ENCODE measurements at regions not wholly inside any gene's neighbourhood (a gene's known extent, or its start where the extent isn't known, plus 50 kb on each side); places are given as distances from the start of the nearest gene placed in this dataset.

DNA sequence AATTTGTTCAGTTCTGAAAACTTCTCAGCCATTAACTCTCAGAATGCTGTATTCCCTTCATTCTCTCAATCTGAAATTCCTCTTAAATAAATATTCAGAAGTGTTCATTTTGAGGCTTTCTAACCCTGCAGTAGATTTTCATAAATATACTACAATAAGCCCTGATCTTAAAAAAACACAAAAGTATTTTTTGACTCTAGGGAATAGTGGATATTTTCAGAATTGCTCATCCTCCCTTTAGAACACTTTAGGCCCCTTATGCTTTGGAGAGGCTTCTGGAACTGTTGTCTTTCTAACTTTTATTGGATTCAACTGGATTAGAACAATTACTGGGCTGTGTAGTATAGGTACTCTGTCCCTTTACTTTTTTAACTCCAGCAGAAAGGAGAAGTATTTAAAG, 1662.6 kb upstream of the MIR17HG start:
- H3K27ac ChIP-seq (ENCODE audit: low read length) = no peak overlapping the region
- DNase-seq (no peak), ATAC-seq (no peak)
- H3K4me3 ChIP-seq (ENCODE audit: low read length) = no peak overlapping the region
- Mint-ChIP-seq H3K27ac (no peak overlapping the region), H3K4me3 (no peak overlapping the region), H3K27me3 (ENCODE audit: low read depth in 2 of 2) (no peaks in the 10 kb centered on the region), H3K4me1 (no peaks in the 10 kb centered on the region), H3K36me3 (no peaks in the 10 kb centered on the region), H3K9me3 (peaks cover 10 to 12% of the 10 kb centered on the region in 2 donors)
- no peaks in the 10 kb centered on the region for H3K36me3 ChIP-seq (ENCODE audit: control insufficient read depth, insufficient read depth, low read length)
- no peaks in the 10 kb centered on the region for H3K4me1 ChIP-seq (ENCODE audit: control insufficient read depth, insufficient read depth, low read length)
- peaks cover 8% of the 10 kb centered on the region for H3K9me3 ChIP-seq (ENCODE audit: control insufficient read depth, insufficient read depth, low read length)
- TF ChIP-seq CTCF (IDR thresholded peaks at IDR 0.05) = no peak
- no peaks in the 10 kb centered on the region for H3K27me3 ChIP-seq (ENCODE audit: control insufficient read depth, insufficient read depth, low read length)
- intact Hi-C loops (cut with micrococcal nuclease) = no loop called here

DNA sequence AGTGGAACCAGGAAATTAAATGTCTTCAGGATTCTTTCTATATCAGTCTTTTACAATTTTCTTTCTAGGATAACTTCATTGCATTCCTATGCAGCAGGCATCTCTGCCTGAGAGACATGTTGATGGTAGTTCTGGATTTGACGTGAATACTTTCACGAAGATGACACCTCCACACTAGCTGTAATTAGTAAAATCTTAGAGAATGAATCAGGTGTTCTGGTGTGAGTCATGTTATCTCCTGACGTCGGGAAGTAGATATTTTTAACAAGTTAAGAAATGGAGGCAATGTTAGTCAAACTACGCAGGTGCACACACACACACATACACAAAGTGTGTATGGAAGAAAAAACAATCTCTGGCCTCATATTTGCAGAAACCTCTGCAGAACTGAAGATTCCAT, 1661.3 kb upstream of the MIR17HG start:
- Mint-ChIP-seq H3K27ac (no peak overlapping the region), H3K27me3 (ENCODE audit: low read depth in 2 of 2) (no peaks in the 10 kb centered on the region), H3K4me3 (no peak overlapping the region), H3K9me3 (peaks cover 12 to 14% of the 10 kb centered on the region in 2 donors), H3K4me1 (no peaks in the 10 kb centered on the region), H3K36me3 (no peaks in the 10 kb centered on the region)
- no peaks in the 10 kb centered on the region for H3K4me1 ChIP-seq (ENCODE audit: control insufficient read depth, insufficient read depth, low read length)
- TF ChIP-seq CTCF (IDR thresholded peaks at IDR 0.05) = no peak
- no peak overlapping the region for H3K27ac ChIP-seq (ENCODE audit: low read length)
- intact Hi-C loops (cut with micrococcal nuclease) = no loop called here
- no peak overlapping the region for H3K4me3 ChIP-seq (ENCODE audit: low read length)
- no peak for DNase-seq
- WGBS (ENCODE audit: insufficient coverage) = no CpG with 5 or more reads among the region's 5 CpGs
- no peaks in the 10 kb centered on the region for H3K27me3 ChIP-seq (ENCODE audit: control insufficient read depth, insufficient read depth, low read length)
- no peaks in the 10 kb centered on the region for H3K36me3 ChIP-seq (ENCODE audit: control insufficient read depth, insufficient read depth, low read length)
- no peak for ATAC-seq
- H3K9me3 ChIP-seq (ENCODE audit: control insufficient read depth, insufficient read depth, low read length) = peaks cover 8% of the 10 kb centered on the region

DNA sequence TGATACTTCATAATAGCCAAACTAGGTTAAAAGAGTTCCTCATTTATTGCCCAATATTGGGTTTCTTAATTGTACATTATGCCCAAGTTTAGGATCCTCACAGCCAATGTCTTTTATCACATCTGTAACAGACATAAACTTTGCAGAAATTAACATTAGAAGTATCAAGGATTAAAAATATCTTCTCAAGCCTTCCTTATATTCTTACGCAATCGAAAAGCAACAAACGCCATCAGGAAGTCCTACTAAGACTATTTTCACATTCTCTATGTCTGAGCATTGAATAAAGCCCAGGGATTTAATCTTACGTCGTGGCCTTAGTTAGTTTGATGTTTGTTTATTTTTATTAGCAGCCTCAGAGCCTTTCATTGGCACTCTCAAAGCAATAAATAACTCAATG, 1660.4 kb upstream of the MIR17HG start:
- Mint-ChIP-seq H3K4me1 (no peaks in the 10 kb centered on the region), H3K4me3 (no peak overlapping the region), H3K27ac (no peak overlapping the region), H3K27me3 (ENCODE audit: low read depth in 2 of 2) (no peaks in the 10 kb centered on the region), H3K9me3 (peaks cover 13 to 14% of the 10 kb centered on the region in 2 donors), H3K36me3 (no peaks in the 10 kb centered on the region)
- WGBS (ENCODE audit: insufficient coverage) = 73% methylated on average over 3 of the region's 5 CpGs
- Histone ChIP-seq H3K9me3 (ENCODE audit: control insufficient read depth, insufficient read depth, low read length) (peaks cover 8% of the 10 kb centered on the region), H3K27me3 (ENCODE audit: control insufficient read depth, insufficient read depth, low read length) (no peaks in the 10 kb centered on the region), H3K36me3 (ENCODE audit: control insufficient read depth, insufficient read depth, low read length) (no peaks in the 10 kb centered on the region), H3K4me3 (ENCODE audit: low read length) (no peak overlapping the region), H3K27ac (ENCODE audit: low read length) (no peak overlapping the region), H3K4me1 (ENCODE audit: control insufficient read depth, insufficient read depth, low read length) (no peaks in the 10 kb centered on the region)
- ATAC-seq (no peak), DNase-seq (no peak)
- no peak for TF ChIP-seq CTCF (IDR thresholded peaks at IDR 0.05)
- intact Hi-C loops (cut with micrococcal nuclease) = no loop called here

GRCh38 chr13:89688918-89689317, 1658.6 kb upstream of the MIR17HG start:
- intact Hi-C loops (cut with micrococcal nuclease) = no loop called here
- H3K4me1 ChIP-seq (ENCODE audit: control insufficient read depth, insufficient read depth, low read length) = no peaks in the 10 kb centered on the region
- H3K36me3 ChIP-seq (ENCODE audit: control insufficient read depth, insufficient read depth, low read length) = no peaks in the 10 kb centered on the region
- TF ChIP-seq CTCF (IDR thresholded peaks at IDR 0.05) = no peak
- DNase-seq (no peak), ATAC-seq (no peak)
- no peaks in the 10 kb centered on the region for H3K27me3 Mint-ChIP-seq (ENCODE audit: low read depth in 2 of 2)
- H3K27ac Mint-ChIP-seq = no peak overlapping the region
- no peaks in the 10 kb centered on the region for H3K36me3 Mint-ChIP-seq
- 89% methylated on average over 3 of the region's 3 CpGs for WGBS (ENCODE audit: insufficient coverage)
- H3K9me3 ChIP-seq (ENCODE audit: control insufficient read depth, insufficient read depth, low read length) = peaks cover 8% of the 10 kb centered on the region
- peaks cover 11 to 13% of the 10 kb centered on the region in 2 donors for H3K9me3 Mint-ChIP-seq
- H3K4me1 Mint-ChIP-seq = no peaks in the 10 kb centered on the region
- no peak overlapping the region for H3K27ac ChIP-seq (ENCODE audit: low read length)
- H3K4me3 ChIP-seq (ENCODE audit: low read length) = no peak overlapping the region
- H3K4me3 Mint-ChIP-seq = no peak overlapping the region
- no peaks in the 10 kb centered on the region for H3K27me3 ChIP-seq (ENCODE audit: control insufficient read depth, insufficient read depth, low read length)
